ENCODE measurements at regions not wholly inside any gene's neighbourhood (a gene's known extent, or its start where the extent isn't known, plus 50 kb on each side); places are given as distances from the start of the nearest gene placed in this dataset.

DNA sequence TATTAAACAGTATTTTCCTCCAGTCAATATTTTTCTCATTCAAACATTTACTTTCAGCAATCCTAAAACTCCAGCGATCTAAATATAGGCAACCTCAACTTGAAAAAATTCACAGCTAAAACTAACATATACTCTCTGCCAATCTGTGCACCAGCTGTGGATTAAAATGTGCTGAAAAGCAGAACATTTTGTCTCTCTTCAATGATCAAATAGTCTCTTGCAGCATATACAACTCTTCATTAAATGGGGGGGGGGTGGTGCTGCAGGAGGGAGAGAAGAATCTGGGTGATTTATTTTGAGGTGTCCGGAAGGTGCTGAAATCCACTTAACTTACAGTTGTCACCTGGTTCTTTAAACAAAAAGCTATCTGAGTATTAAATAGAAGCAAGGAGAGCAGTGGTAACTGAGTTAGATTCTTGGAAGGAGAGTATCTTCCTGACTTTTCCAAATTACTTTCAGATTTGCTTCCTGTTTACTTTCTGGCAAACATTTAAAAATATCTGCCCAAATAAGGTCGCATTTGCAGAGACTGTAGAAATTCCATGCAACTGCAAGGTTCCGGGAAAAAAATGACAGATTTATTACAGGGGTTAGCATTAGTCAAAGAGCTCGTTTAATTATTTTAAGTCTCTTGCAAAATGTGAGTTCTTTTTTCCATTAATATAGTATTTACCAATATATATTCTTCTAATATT, 904.7 kb upstream of the ACVR2A start:
- H3K36me3 ChIP-seq (ENCODE audit: control insufficient read depth in 1 of 2, insufficient read depth in 2 of 2, low read length in 2 of 2): no peaks in the 10 kb centered on the region
- no peaks in the 10 kb centered on the region for H3K9me3 ChIP-seq (ENCODE audit: control insufficient read depth in 1 of 2, insufficient read depth in 1 of 2, low read depth in 1 of 2, low read length in 2 of 2)
- no TSS peak for BruUV-seq (replicated peaks)
- H4K20me1 ChIP-seq (ENCODE audit: insufficient read depth): no peaks in the 10 kb centered on the region
- no peak overlapping the region for H3K27ac ChIP-seq (ENCODE audit: low read depth, low read length)
- RAD21 ChIA-PET (ENCODE audit: low non-redundant PET in 1 of 2, low total read pairs in 2 of 2, uncharacterized antibody in 2 of 2, unreplicated experiment in 2 of 2): no interaction called here
- intact Hi-C loops (cut with micrococcal nuclease): no loop called here
- H3K4me3 ChIP-seq (replicated peaks in 1 of 2; ENCODE audit: low read depth in 1 of 2, low read length in 2 of 2): no peak overlapping the region
- POLR2A ChIA-PET: no interaction called here
- H3K4me1 ChIP-seq (ENCODE audit: control insufficient read depth in 1 of 2, insufficient read depth in 2 of 2, low read length in 2 of 2): no peaks in the 10 kb centered on the region
- no peak for DNase-seq (ENCODE audit: low read depth, low spot score)
- H3K9me2 ChIP-seq (ENCODE audit: insufficient read depth): no peaks in the 10 kb centered on the region
- ATAC-seq: no peak
- no peaks in the 10 kb centered on the region for H3K79me2 ChIP-seq (ENCODE audit: insufficient read depth, low read length)
- no peaks in the 10 kb centered on the region for H3K27me3 ChIP-seq (ENCODE audit: insufficient read depth, low read length)
- H3K4me2 ChIP-seq (ENCODE audit: low read length): no peak overlapping the region
- CTCF ChIA-PET: no interaction called here
- H2AFZ ChIP-seq (ENCODE audit: low read depth, low read length, poor library complexity, severe bottlenecking): no peak overlapping the region
- no peak overlapping the region for H3K9ac ChIP-seq (ENCODE audit: low read length)
- no peak for TF ChIP-seq ELF1 (IDR thresholded peaks at IDR 0.05; ENCODE audit: borderline replicate concordance, low read depth)
- TF ChIP-seq, protein P1, sequence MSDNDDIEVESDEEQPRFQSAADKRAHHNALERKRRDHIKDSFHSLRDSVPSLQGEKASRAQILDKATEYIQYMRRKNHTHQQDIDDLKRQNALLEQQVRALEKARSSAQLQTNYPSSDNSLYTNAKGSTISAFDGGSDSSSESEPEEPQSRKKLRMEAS (IDR thresholded peaks at IDR 0.05): no peak
- no peak for TF ChIP-seq CEBPB (IDR thresholded peaks at IDR 0.05; ENCODE audit: low read depth)
- TF ChIP-seq POLR2AphosphoS5 (IDR thresholded peaks at IDR 0.05; ENCODE audit: low read depth, low read length): no peak
- TF ChIP-seq, protein P2, sequence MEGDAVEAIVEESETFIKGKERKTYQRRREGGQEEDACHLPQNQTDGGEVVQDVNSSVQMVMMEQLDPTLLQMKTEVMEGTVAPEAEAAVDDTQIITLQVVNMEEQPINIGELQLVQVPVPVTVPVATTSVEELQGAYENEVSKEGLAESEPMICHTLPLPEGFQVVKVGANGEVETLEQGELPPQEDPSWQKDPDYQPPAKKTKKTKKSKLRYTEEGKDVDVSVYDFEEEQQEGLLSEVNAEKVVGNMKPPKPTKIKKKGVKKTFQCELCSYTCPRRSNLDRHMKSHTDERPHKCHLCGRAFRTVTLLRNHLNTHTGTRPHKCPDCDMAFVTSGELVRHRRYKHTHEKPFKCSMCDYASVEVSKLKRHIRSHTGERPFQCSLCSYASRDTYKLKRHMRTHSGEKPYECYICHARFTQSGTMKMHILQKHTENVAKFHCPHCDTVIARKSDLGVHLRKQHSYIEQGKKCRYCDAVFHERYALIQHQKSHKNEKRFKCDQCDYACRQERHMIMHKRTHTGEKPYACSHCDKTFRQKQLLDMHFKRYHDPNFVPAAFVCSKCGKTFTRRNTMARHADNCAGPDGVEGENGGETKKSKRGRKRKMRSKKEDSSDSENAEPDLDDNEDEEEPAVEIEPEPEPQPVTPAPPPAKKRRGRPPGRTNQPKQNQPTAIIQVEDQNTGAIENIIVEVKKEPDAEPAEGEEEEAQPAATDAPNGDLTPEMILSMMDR (IDR thresholded peaks at IDR 0.05 in 2 of 3, conservative IDR thresholded peaks at IDR 0.05 in 1 of 3; ENCODE audit: borderline replicate concordance in 1 of 3, insufficient read depth in 1 of 3, low read depth in 2 of 3, low read length in 2 of 3): no peak
- no peak for TF ChIP-seq EZH2phosphoT487 (IDR thresholded peaks at IDR 0.05; ENCODE audit: borderline replicate concordance)
- no peak for TF ChIP-seq POLR2A (IDR thresholded peaks at IDR 0.05; ENCODE audit: borderline replicate concordance, extremely low read depth, insufficient read depth, insufficient read length)
- TF ChIP-seq TCF7L2 (IDR thresholded peaks at IDR 0.05; ENCODE audit: borderline replicate concordance, extremely low read depth, insufficient read depth, insufficient read length): no peak
- no peak for TF ChIP-seq YY1 (IDR thresholded peaks at IDR 0.05; ENCODE audit: extremely low read depth, insufficient replicate concordance, low read depth, low read length)
- TF ChIP-seq EZH2 (IDR thresholded peaks at IDR 0.05): no peak
- TF ChIP-seq SRF (IDR thresholded peaks at IDR 0.05; ENCODE audit: low read depth): no peak
- TF ChIP-seq, protein P3, sequence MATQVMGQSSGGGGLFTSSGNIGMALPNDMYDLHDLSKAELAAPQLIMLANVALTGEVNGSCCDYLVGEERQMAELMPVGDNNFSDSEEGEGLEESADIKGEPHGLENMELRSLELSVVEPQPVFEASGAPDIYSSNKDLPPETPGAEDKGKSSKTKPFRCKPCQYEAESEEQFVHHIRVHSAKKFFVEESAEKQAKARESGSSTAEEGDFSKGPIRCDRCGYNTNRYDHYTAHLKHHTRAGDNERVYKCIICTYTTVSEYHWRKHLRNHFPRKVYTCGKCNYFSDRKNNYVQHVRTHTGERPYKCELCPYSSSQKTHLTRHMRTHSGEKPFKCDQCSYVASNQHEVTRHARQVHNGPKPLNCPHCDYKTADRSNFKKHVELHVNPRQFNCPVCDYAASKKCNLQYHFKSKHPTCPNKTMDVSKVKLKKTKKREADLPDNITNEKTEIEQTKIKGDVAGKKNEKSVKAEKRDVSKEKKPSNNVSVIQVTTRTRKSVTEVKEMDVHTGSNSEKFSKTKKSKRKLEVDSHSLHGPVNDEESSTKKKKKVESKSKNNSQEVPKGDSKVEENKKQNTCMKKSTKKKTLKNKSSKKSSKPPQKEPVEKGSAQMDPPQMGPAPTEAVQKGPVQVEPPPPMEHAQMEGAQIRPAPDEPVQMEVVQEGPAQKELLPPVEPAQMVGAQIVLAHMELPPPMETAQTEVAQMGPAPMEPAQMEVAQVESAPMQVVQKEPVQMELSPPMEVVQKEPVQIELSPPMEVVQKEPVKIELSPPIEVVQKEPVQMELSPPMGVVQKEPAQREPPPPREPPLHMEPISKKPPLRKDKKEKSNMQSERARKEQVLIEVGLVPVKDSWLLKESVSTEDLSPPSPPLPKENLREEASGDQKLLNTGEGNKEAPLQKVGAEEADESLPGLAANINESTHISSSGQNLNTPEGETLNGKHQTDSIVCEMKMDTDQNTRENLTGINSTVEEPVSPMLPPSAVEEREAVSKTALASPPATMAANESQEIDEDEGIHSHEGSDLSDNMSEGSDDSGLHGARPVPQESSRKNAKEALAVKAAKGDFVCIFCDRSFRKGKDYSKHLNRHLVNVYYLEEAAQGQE (IDR thresholded peaks at IDR 0.05; ENCODE audit: low read depth): no peak
